ENCODE measurements at regions not wholly inside any gene's neighbourhood (a gene's known extent, or its start where the extent isn't known, plus 50 kb on each side); places are given as distances from the start of the nearest gene placed in this dataset.

- TF ChIP-seq EZH2phosphoT487 (IDR thresholded peaks at IDR 0.05; ENCODE audit: borderline replicate concordance) (no peak), MAX (IDR thresholded peaks at IDR 0.05) (no peak), CTCF (IDR thresholded peaks at IDR 0.05 in 2 of 3, conservative IDR thresholded peaks at IDR 0.05 in 1 of 3; ENCODE audit: borderline replicate concordance in 1 of 3, insufficient read depth in 1 of 3, low read depth in 2 of 3, low read length in 2 of 3) (no peak), POLR2A (IDR thresholded peaks at IDR 0.05; ENCODE audit: borderline replicate concordance, extremely low read depth, insufficient read depth, insufficient read length) (no peak), REST (IDR thresholded peaks at IDR 0.05; ENCODE audit: low read depth) (no peak), JUND (IDR thresholded peaks at IDR 0.05) (no peak), POLR2AphosphoS5 (IDR thresholded peaks at IDR 0.05; ENCODE audit: low read depth, low read length) (no peak), ZNF274 (IDR thresholded peaks at IDR 0.05; ENCODE audit: low read depth, low read length) (no peak), ATF3 (IDR thresholded peaks at IDR 0.05) (no peak), ELF1 (IDR thresholded peaks at IDR 0.05; ENCODE audit: borderline replicate concordance, low read depth) (no peak), EZH2 (IDR thresholded peaks at IDR 0.05) (no peak), YY1 (IDR thresholded peaks at IDR 0.05; ENCODE audit: extremely low read depth, insufficient replicate concordance, low read depth, low read length) (no peak), CEBPB (IDR thresholded peaks at IDR 0.05; ENCODE audit: low read depth) (no peak), RAD21 (IDR thresholded peaks at IDR 0.05; ENCODE audit: low read depth) (no peak)
Observed at GRCh38 chr13:38590230-38590629, 96.6 kb upstream of the FREM2 start.

All from HCT116 (cell line).